ENCODE measurements at regions not wholly inside any gene's neighbourhood (a gene's known extent, or its start where the extent isn't known, plus 50 kb on each side); places are given as distances from the start of the nearest gene placed in this dataset.

DNA sequence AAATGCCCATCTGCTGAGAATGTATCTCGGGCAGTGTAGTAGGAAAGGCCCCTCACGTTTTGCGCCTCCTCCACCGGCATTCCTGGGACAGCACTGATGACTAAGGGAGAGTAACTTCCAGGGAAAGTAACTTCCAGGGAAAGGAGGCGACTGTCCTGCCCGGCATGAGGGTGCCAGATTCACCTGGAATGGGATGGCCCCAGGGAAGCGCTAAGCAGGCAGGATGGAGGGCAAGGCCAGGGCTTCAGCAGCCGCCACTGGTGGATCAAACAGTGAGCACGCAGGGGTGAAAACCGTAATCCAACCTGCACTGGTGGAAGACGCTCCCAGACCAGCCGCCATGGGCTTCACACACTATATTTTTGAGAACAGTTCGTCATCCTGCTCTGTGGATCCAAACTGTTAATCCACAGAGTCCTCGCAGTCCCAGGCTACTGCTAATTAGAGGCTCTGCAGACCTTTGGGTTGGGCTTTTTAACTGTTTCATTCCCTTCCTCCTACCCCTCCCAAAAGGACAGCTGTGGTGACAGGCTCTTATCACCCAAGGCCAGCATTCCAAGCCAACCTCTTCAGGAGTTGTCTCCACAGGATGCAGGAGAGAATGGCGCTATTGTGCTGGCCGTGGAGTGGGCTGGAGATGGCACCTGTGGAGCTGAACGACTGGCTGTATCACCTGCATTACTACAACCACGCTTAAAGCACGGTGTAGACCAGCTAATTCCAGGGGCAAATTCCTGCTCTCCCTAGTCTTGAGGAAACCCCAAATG is 178.9 kb downstream of the DLL1 start:
- TF ChIP-seq, protein P1, sequence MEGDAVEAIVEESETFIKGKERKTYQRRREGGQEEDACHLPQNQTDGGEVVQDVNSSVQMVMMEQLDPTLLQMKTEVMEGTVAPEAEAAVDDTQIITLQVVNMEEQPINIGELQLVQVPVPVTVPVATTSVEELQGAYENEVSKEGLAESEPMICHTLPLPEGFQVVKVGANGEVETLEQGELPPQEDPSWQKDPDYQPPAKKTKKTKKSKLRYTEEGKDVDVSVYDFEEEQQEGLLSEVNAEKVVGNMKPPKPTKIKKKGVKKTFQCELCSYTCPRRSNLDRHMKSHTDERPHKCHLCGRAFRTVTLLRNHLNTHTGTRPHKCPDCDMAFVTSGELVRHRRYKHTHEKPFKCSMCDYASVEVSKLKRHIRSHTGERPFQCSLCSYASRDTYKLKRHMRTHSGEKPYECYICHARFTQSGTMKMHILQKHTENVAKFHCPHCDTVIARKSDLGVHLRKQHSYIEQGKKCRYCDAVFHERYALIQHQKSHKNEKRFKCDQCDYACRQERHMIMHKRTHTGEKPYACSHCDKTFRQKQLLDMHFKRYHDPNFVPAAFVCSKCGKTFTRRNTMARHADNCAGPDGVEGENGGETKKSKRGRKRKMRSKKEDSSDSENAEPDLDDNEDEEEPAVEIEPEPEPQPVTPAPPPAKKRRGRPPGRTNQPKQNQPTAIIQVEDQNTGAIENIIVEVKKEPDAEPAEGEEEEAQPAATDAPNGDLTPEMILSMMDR (IDR thresholded peaks at IDR 0.05), result no peak
- no peak for TF ChIP-seq POLR2A (IDR thresholded peaks at IDR 0.05)
- H3K27ac ChIP-seq, result no peak overlapping the region
- intact Hi-C loops (cut with DNase I; ENCODE audit: low total_unique reads), result no loop called here
- peak in 1 of 2 donors; percentile 10 for DNase-seq
- H3K27me3 ChIP-seq, result no peaks in the 10 kb centered on the region
- H3K4me1 ChIP-seq, result no peaks in the 10 kb centered on the region
- no peaks in the 10 kb centered on the region for H3K36me3 ChIP-seq
- no peaks in the 10 kb centered on the region for H3K9me3 ChIP-seq
- H3K4me3 ChIP-seq, result no peak overlapping the region

- Histone ChIP-seq H3K9me3 (no peaks in the 10 kb centered on the region), H3K27ac (no peak overlapping the region), H3K27me3 (no peaks in the 10 kb centered on the region), H3K36me3 (no peaks in the 10 kb centered on the region), H3K4me1 (no peaks in the 10 kb centered on the region), H3K4me3 (no peak overlapping the region)
- intact Hi-C loops (cut with DNase I; ENCODE audit: low total_unique reads), result no loop called here
- DNase-seq, result peak in 1 of 2 donors; percentile 8
- no peak for TF ChIP-seq POLR2A (IDR thresholded peaks at IDR 0.05)
- TF ChIP-seq, protein P1 (IDR thresholded peaks at IDR 0.05), result no peak
Measured at GRCh38 chr6:170111141-170111664, 179.7 kb downstream of the DLL1 start.

GRCh38 chr6:170110201-170111140 is 180.4 kb downstream of the DLL1 start:
- H3K27ac ChIP-seq, result no peak overlapping the region
- H3K36me3 ChIP-seq, result no peaks in the 10 kb centered on the region
- DNase-seq, result peak in 1 of 2 donors; percentile 13
- no peaks in the 10 kb centered on the region for H3K4me1 ChIP-seq
- TF ChIP-seq, protein P1 (IDR thresholded peaks at IDR 0.05), result no peak
- TF ChIP-seq POLR2A (IDR thresholded peaks at IDR 0.05), result no peak
- H3K4me3 ChIP-seq, result no peak overlapping the region
- no peaks in the 10 kb centered on the region for H3K27me3 ChIP-seq
- H3K9me3 ChIP-seq, result no peaks in the 10 kb centered on the region
- intact Hi-C loops (cut with DNase I; ENCODE audit: low total_unique reads), result no loop called here

- no peaks in the 10 kb centered on the region for H3K4me1 ChIP-seq
- H3K9me3 ChIP-seq, result no peaks in the 10 kb centered on the region
- intact Hi-C loops (cut with DNase I; ENCODE audit: low total_unique reads), result no loop called here
- H3K4me3 ChIP-seq, result no peak overlapping the region
- no peaks in the 10 kb centered on the region for H3K36me3 ChIP-seq
- no peak overlapping the region for H3K27ac ChIP-seq
- peak in 1 of 2 donors; percentile 1 for DNase-seq
- no peaks in the 10 kb centered on the region for H3K27me3 ChIP-seq
- no peak for TF ChIP-seq POLR2A (IDR thresholded peaks at IDR 0.05)
- TF ChIP-seq, protein P1 (IDR thresholded peaks at IDR 0.05), result no peak
Measured at GRCh38 chr6:170108890-170109587, 181.8 kb downstream of the DLL1 start.
